Duodenal mucosa (tissue), 2 donors: ENCODE measurements at regions not wholly inside any gene's neighbourhood (a gene's known extent, or its start where the extent isn't known, plus 50 kb on each side); places are given as distances from the start of the nearest gene placed in this dataset.

Experiments used
- H3K27ac ChIP-seq: one replicate; pipeline ENCODE4 v1.7.0; 2013; ENCODE audit warnings: low read depth, low read length
- H3K27me3 ChIP-seq, 2 donors: one replicate each; pipeline ENCODE4 v1.7.0; 2013; ENCODE audit warnings: low read length in 2 of 2, control low read depth in 1 of 2; ENCODE audit not compliant: insufficient read depth in 2 of 2, control insufficient read depth in 1 of 2
- H3K36me3 ChIP-seq, 2 donors: one replicate each; pipeline ENCODE4 v1.7.0; 2013; ENCODE audit warnings: low read length in 2 of 2, control low read depth in 1 of 2; ENCODE audit not compliant: insufficient read depth in 2 of 2, control insufficient read depth in 1 of 2
- H3K4me1 ChIP-seq, 2 donors: one replicate each; pipeline ENCODE4 v1.7.0; 2013; ENCODE audit warnings: low read length in 2 of 2, control low read depth in 1 of 2; ENCODE audit not compliant: insufficient read depth in 2 of 2, control insufficient read depth in 1 of 2
- H3K4me3 ChIP-seq, 2 donors: one replicate each; pipeline ENCODE4 v1.7.0; 2013; ENCODE audit warnings: low read length in 2 of 2, low read depth in 1 of 2
- H3K9ac ChIP-seq, 2 donors: one replicate each; pipeline ENCODE4 v1.7.0; 2013; ENCODE audit warnings: low read length in 2 of 2, low read depth in 1 of 2
- H3K9me3 ChIP-seq, 2 donors: one replicate each; pipeline ENCODE4 v1.7.0; 2013; ENCODE audit warnings: low read length in 2 of 2, control low read depth in 1 of 2; ENCODE audit not compliant: control insufficient read depth in 1 of 2

- Histone ChIP-seq H3K27ac (no peak overlapping the region), H3K4me3 (no peak overlapping the region), H3K9me3 (no peaks in the 10 kb centered on the region), H3K27me3 (no peaks in the 10 kb centered on the region), H3K9ac (no peak overlapping the region), H3K4me1 (no peaks in the 10 kb centered on the region), H3K36me3 (no peaks in the 10 kb centered on the region)
These were observed 51.8 kb upstream of the PAX1 start for GRCh38 chr20:21653628-21654027.

GRCh38 chr20:21643417-21643816 is 62.0 kb upstream of the PAX1 start:
- no peak overlapping the region for H3K27ac ChIP-seq
- H3K27me3 ChIP-seq, result no peaks in the 10 kb centered on the region
- no peaks in the 10 kb centered on the region for H3K9me3 ChIP-seq

GRCh38 chr20:21640556-21640955 is 64.9 kb upstream of the PAX1 start:
- no peaks in the 10 kb centered on the region for H3K4me1 ChIP-seq
- H3K4me3 ChIP-seq, result no peak overlapping the region
- no peak overlapping the region for H3K27ac ChIP-seq
- H3K27me3 ChIP-seq, result no peaks in the 10 kb centered on the region
- no peak overlapping the region for H3K9ac ChIP-seq
- no peaks in the 10 kb centered on the region for H3K9me3 ChIP-seq
- no peaks in the 10 kb centered on the region for H3K36me3 ChIP-seq

More at GRCh38 chr20:21643417-21643816, 62.0 kb upstream of the PAX1 start:
- H3K4me3 ChIP-seq, result no peak overlapping the region
- no peaks in the 10 kb centered on the region for H3K4me1 ChIP-seq
- H3K9ac ChIP-seq, result no peak overlapping the region
- H3K36me3 ChIP-seq, result no peaks in the 10 kb centered on the region

- Histone ChIP-seq H3K27me3 (no peaks in the 10 kb centered on the region), H3K9me3 (no peaks in the 10 kb centered on the region), H3K27ac (no peak overlapping the region), H3K36me3 (no peaks in the 10 kb centered on the region), H3K4me1 (no peaks in the 10 kb centered on the region), H3K9ac (no peak overlapping the region), H3K4me3 (no peak overlapping the region)
These were observed 71.6 kb upstream of the PAX1 start for GRCh38 chr20:21633829-21634228.

GRCh38 chr20:21632735-21633053 is 72.8 kb upstream of the PAX1 start:
- Histone ChIP-seq H3K9me3 (no peaks in the 10 kb centered on the region), H3K4me1 (no peaks in the 10 kb centered on the region), H3K27me3 (no peaks in the 10 kb centered on the region), H3K9ac (no peak overlapping the region), H3K27ac (no peak overlapping the region), H3K36me3 (no peaks in the 10 kb centered on the region), H3K4me3 (no peak overlapping the region)

- Histone ChIP-seq H3K4me3 (no peak overlapping the region), H3K9ac (no peak overlapping the region), H3K9me3 (no peaks in the 10 kb centered on the region), H3K36me3 (no peaks in the 10 kb centered on the region), H3K4me1 (no peaks in the 10 kb centered on the region), H3K27ac (no peak overlapping the region), H3K27me3 (no peaks in the 10 kb centered on the region)
These were observed 73.3 kb upstream of the PAX1 start for GRCh38 chr20:21632031-21632734.

GRCh38 chr20:21628800-21629199 is 76.7 kb upstream of the PAX1 start:
- Histone ChIP-seq H3K27me3 (no peaks in the 10 kb centered on the region), H3K4me3 (no peak overlapping the region), H3K9me3 (no peaks in the 10 kb centered on the region)

GRCh38 chr20:21623781-21624094 is 81.7 kb upstream of the PAX1 start:
- Histone ChIP-seq H3K4me3 (no peak overlapping the region), H3K9ac (no peak overlapping the region), H3K9me3 (no peaks in the 10 kb centered on the region), H3K27ac (no peak overlapping the region), H3K27me3 (no peaks in the 10 kb centered on the region), H3K4me1 (no peaks in the 10 kb centered on the region), H3K36me3 (no peaks in the 10 kb centered on the region)

More at GRCh38 chr20:21628800-21629199, 76.7 kb upstream of the PAX1 start:
- Histone ChIP-seq H3K27ac (no peak overlapping the region), H3K9ac (no peak overlapping the region), H3K36me3 (no peaks in the 10 kb centered on the region), H3K4me1 (no peaks in the 10 kb centered on the region)

- H3K36me3 ChIP-seq, result no peaks in the 10 kb centered on the region
These were observed 82.2 kb upstream of the PAX1 start for GRCh38 chr20:21623074-21623780.

GRCh38 chr20:21622097-21622857 is 83.2 kb upstream of the PAX1 start:
- Histone ChIP-seq H3K4me1 (no peaks in the 10 kb centered on the region), H3K9me3 (no peaks in the 10 kb centered on the region), H3K27me3 (no peaks in the 10 kb centered on the region), H3K36me3 (no peaks in the 10 kb centered on the region), H3K27ac (no peak overlapping the region), H3K9ac (no peak overlapping the region), H3K4me3 (no peak overlapping the region)

More at GRCh38 chr20:21623074-21623780, 82.2 kb upstream of the PAX1 start:
- no peak overlapping the region for H3K27ac ChIP-seq
- no peak overlapping the region for H3K9ac ChIP-seq
- no peak overlapping the region for H3K4me3 ChIP-seq
- no peaks in the 10 kb centered on the region for H3K9me3 ChIP-seq
- no peaks in the 10 kb centered on the region for H3K4me1 ChIP-seq
- no peaks in the 10 kb centered on the region for H3K27me3 ChIP-seq
